Ishikawa (cell line): ENCODE measurements at regions not wholly inside any gene's neighbourhood (a gene's known extent, or its start where the extent isn't known, plus 50 kb on each side); places are given as distances from the start of the nearest gene placed in this dataset.

Source experiments
- CEBPB ChIP-seq: IDR thresholded peaks from 2 replicates; pipeline ENCODE4 v1.6.1; 2012
- CREB1 ChIP-seq: IDR thresholded peaks from 2 replicates; pipeline ENCODE4 v1.6.1; 2012; ENCODE audit warnings: low read depth
- TF ChIP-seq, protein P1 (sequence below): IDR thresholded peaks from 2 replicates; pipeline ENCODE4 v1.6.1; 2012; ENCODE audit warnings: low read depth, mild to moderate bottlenecking
- TF ChIP-seq, protein P2 (sequence below): IDR thresholded peaks from 2 replicates; pipeline ENCODE4 v1.6.1; 2012

DNA sequence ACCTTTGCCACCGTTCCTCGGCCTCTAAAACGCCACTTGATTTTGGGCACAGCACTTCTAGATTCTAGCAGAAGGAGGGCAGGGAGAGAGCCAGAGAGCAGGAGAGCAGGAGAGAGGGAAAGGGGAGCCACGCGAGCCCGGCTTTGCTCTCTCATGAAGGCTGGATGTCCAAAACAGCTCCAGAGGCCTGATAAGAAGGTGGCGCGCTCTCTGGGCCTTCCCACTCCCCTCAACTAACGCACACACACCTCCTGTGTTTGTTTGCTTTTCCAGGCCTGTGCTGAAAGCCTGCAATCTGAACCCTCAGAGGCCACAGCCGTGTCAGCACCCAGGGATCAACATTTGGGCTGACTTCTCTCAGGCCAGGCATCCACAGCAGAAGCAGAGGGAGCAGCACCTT is 184.8 kb upstream of the SOX11 start:
- TF ChIP-seq, protein P1, sequence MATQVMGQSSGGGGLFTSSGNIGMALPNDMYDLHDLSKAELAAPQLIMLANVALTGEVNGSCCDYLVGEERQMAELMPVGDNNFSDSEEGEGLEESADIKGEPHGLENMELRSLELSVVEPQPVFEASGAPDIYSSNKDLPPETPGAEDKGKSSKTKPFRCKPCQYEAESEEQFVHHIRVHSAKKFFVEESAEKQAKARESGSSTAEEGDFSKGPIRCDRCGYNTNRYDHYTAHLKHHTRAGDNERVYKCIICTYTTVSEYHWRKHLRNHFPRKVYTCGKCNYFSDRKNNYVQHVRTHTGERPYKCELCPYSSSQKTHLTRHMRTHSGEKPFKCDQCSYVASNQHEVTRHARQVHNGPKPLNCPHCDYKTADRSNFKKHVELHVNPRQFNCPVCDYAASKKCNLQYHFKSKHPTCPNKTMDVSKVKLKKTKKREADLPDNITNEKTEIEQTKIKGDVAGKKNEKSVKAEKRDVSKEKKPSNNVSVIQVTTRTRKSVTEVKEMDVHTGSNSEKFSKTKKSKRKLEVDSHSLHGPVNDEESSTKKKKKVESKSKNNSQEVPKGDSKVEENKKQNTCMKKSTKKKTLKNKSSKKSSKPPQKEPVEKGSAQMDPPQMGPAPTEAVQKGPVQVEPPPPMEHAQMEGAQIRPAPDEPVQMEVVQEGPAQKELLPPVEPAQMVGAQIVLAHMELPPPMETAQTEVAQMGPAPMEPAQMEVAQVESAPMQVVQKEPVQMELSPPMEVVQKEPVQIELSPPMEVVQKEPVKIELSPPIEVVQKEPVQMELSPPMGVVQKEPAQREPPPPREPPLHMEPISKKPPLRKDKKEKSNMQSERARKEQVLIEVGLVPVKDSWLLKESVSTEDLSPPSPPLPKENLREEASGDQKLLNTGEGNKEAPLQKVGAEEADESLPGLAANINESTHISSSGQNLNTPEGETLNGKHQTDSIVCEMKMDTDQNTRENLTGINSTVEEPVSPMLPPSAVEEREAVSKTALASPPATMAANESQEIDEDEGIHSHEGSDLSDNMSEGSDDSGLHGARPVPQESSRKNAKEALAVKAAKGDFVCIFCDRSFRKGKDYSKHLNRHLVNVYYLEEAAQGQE, result no peak
- no peak for TF ChIP-seq CREB1
- TF ChIP-seq CEBPB, result no peak
- TF ChIP-seq, protein P2, sequence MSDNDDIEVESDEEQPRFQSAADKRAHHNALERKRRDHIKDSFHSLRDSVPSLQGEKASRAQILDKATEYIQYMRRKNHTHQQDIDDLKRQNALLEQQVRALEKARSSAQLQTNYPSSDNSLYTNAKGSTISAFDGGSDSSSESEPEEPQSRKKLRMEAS, result no peak
